GM12875 (cell line): ENCODE measurements at regions not wholly inside any gene's neighbourhood (a gene's known extent, or its start where the extent isn't known, plus 50 kb on each side); places are given as distances from the start of the nearest gene placed in this dataset.

Source experiments
- H3K4me3 ChIP-seq: one replicate; pipeline ENCODE4 v1.5.1; 2011; ENCODE audit warnings: low read depth, low read length, control low read depth
- CTCF ChIP-seq: IDR thresholded peaks from 2 replicates; pipeline ENCODE4 v1.5.1; 2011; ENCODE audit warnings: low read depth, mild to moderate bottlenecking, control low read depth, inconsistent platforms, low read length, moderate library complexity, borderline replicate concordance; ENCODE audit not compliant: insufficient read depth

- no peak overlapping the region for H3K4me3 ChIP-seq
- no peak for TF ChIP-seq CTCF
Measured at GRCh38 chr13:79645569-79645968, 164.6 kb downstream of the NDFIP2 start.

- TF ChIP-seq CTCF: no peak
- H3K4me3 ChIP-seq: no peak overlapping the region
Measured at GRCh38 chr13:79642596-79642995, 161.6 kb downstream of the NDFIP2 start.

GRCh38 chr13:79637133-79637763, 156.3 kb downstream of the NDFIP2 start:
- no peak for TF ChIP-seq CTCF
- H3K4me3 ChIP-seq: no peak overlapping the region

DNA sequence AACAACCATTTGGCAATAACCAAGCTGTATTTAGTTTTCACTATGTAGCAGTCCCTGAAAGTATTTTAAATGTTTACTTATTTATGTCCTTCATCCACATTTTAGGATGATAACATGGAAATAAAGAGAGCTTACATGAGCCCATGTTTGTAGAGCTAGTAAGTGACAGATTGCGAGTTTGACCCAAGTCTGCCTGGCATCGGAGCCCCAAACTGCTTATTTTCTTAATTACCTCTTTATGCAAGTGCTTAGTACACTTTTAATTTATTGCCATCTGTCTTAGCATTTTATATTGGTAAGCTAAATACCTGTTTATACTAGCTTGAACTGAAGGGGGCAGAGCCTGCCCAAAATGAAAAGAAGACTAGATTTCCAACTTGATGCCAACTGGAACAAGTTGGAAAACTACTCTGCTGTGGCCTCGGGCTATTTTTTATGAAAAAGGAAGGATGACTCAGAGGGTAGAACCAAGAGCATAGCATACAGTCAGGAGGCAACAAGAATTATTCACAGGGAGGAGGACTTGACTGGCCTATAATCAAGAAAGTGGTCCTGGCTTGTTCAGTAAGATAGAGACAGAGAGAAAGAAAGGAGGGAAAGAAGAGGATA, 150.2 kb downstream of the NDFIP2 start:
- no peak overlapping the region for H3K4me3 ChIP-seq
- TF ChIP-seq CTCF: no peak

DNA sequence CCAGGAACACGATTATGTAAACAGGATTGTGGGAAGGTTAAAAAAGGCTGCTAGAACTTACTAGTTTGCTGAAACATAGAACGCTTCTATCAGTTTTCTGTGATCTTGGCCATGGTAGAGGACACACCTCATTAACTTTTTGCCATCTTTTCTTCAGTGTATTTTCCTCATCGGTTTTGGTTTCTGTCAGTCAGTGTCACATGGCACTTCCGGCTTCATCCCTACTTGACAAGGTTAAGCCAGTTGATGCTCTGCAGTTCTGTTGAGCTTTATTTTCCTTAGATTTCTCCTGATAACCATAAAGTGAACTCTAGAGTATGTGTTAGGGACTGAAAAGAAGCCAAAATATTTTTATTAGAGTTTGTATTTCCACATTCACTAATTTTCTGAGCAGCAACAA, 147.5 kb downstream of the NDFIP2 start:
- no peak for TF ChIP-seq CTCF
- H3K4me3 ChIP-seq: no peak overlapping the region

- no peak overlapping the region for H3K4me3 ChIP-seq
- no peak for TF ChIP-seq CTCF
Measured at GRCh38 chr13:79626924-79627323, 146.0 kb downstream of the NDFIP2 start.

DNA sequence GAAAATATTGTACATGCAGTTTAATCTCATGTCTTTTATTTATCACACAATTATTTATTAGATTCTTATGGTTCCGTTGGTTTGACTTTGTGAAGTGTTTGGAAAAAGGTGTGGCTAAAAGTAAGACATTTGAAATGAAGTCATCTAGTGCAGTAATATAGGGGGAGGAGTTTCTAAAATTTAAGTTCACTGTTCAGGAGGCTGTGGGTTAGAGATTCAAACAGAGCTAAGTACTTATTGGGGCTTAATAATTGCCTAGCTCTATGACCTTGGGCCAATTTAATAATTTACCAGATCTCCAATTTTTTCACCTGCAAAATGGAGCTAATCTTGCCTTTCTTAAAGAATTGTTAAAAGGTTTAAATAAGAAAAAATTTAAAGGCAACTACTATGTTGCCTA, 144.6 kb downstream of the NDFIP2 start:
- TF ChIP-seq CTCF: no peak
- no peak overlapping the region for H3K4me3 ChIP-seq
